Neural progenitor cell (in vitro differentiated cells): ENCODE measurements at regions not wholly inside any gene's neighbourhood (a gene's known extent, or its start where the extent isn't known, plus 50 kb on each side); places are given as distances from the start of the nearest gene placed in this dataset.

Experiments used
- DNase-seq: peaks from one replicate; pipeline ENCODE4 v3.0.0-alpha.2; 2016; ENCODE audit warnings: low spot score
- H2AFZ ChIP-seq: fragments of 200-600 bp; sonication (generic); replicated peaks from 2 replicates; pipeline ENCODE4 v1.6.1; 2016; ENCODE audit warnings: antibody characterized with exemption
- H3F3A ChIP-seq: fragments of 200-600 bp; sonication (generic); 2 replicates; pipeline ENCODE4 v1.6.1; 2016; ENCODE audit warnings: antibody characterized with exemption, low read depth
- H3K27ac ChIP-seq: fragments of 200-600 bp; sonication (generic); 2 replicates; pipeline ENCODE4 v1.5.1; 2016; ENCODE audit warnings: mild to moderate bottlenecking
- H3K27me3 ChIP-seq: fragments of 200-600 bp; sonication (generic); 2 replicates; pipeline ENCODE4 v1.6.1; 2016; ENCODE audit warnings: mild to moderate bottlenecking, moderate library complexity
- H3K36me3 ChIP-seq: fragments of 200-600 bp; sonication (generic); 2 replicates; pipeline ENCODE4 v1.5.1; 2016
- H3K4me1 ChIP-seq: fragments of 200-600 bp; sonication (generic); 2 replicates; pipeline ENCODE4 v1.6.1; 2016; ENCODE audit warnings: mixed run types
- H3K4me2 ChIP-seq: fragments of 200-600 bp; sonication (generic); 2 replicates; pipeline ENCODE4 v1.6.1; 2016
- H3K4me3 ChIP-seq: fragments of 200-600 bp; sonication (generic); 2 replicates; pipeline ENCODE4 v1.5.1; 2016
- H3K79me2 ChIP-seq: fragments of 200-600 bp; sonication (generic); 2 replicates; pipeline ENCODE4 v1.6.1; 2016; ENCODE audit warnings: low read depth
- H3K9ac ChIP-seq: fragments of 200-600 bp; sonication (generic); 2 replicates; pipeline ENCODE4 v1.6.1; 2016
- H3K9me3 ChIP-seq: fragments of 200-600 bp; sonication (generic); 2 replicates; pipeline ENCODE4 v1.5.1; 2016; ENCODE audit warnings: low read depth
- H4K20me1 ChIP-seq: fragments of 200-600 bp; sonication (generic); 2 replicates; pipeline ENCODE4 v1.6.1; 2016; ENCODE audit warnings: low read depth
- H3K27ac Mint-ChIP-seq: 3 replicates; pipeline ENCODE4 v1.8.0; 2021; ENCODE audit warnings: mixed read lengths
- H3K27me3 Mint-ChIP-seq: 2 replicates; pipeline ENCODE4 v1.8.0; 2022; ENCODE audit warnings: low read depth, mild to moderate bottlenecking, inconsistent platforms, moderate library complexity, mixed read lengths; ENCODE audit not compliant: insufficient read depth
- H3K36me3 Mint-ChIP-seq: 3 replicates; pipeline ENCODE4 v1.8.0; 2021; ENCODE audit warnings: mixed read lengths
- H3K4me1 Mint-ChIP-seq: 3 replicates; pipeline ENCODE4 v1.8.0; 2021; ENCODE audit warnings: mixed read lengths
- H3K4me3 Mint-ChIP-seq: 3 replicates; pipeline ENCODE4 v1.8.0; 2021; ENCODE audit warnings: mild to moderate bottlenecking, moderate library complexity, mixed read lengths
- H3K9me3 Mint-ChIP-seq: 3 replicates; pipeline ENCODE4 v1.8.0; 2020; ENCODE audit warnings: mixed read lengths
- EZH2 ChIP-seq: fragments of 200-600 bp; sonication (generic); IDR thresholded peaks from 2 replicates; pipeline ENCODE4 v1.6.1; 2017; ENCODE audit warnings: antibody characterized with exemption, mild to moderate bottlenecking, moderate library complexity
- EZH2phosphoT487 ChIP-seq: fragments of 200-600 bp; sonication (generic); IDR thresholded peaks from 2 replicates; pipeline ENCODE4 v1.6.1; 2017; ENCODE audit warnings: antibody characterized with exemption
- TF ChIP-seq, protein P1 (sequence below): fragments of 200-600 bp; sonication (generic); IDR thresholded peaks from 2 replicates; pipeline ENCODE4 v1.5.1; 2017; ENCODE audit warnings: antibody characterized with exemption, mild to moderate bottlenecking

DNA sequence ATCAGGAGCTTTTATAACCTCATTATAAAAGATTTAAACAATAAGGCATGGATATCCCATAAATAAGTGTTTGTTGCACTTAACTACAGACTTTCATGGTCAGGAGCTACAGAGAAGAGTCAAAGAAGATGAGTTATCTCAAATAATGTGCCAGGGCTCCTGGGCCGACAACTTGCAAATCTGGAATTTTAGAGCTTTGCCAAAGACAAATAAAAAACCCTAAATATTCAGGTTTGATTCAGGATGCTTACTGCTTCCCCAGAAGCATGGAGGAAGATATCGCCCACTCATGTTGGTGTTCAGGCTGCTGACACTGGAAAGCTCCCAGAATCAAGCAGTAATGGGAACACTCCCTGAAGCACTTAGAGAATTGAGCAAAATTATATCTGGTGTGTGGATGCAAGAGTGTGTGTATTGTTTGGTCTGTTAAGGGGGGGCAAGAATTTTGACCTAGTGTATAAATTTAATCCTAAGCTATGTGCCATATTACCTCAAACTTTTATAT, 176.9 kb upstream of the ESRRG start:
- H3K36me3 ChIP-seq: no peaks in the 10 kb centered on the region
- H3K9me3 ChIP-seq: no peaks in the 10 kb centered on the region
- no peaks in the 10 kb centered on the region for H4K20me1 ChIP-seq
- Mint-ChIP-seq H3K27ac (no peak overlapping the region), H3K27me3 (no peaks in the 10 kb centered on the region), H3K9me3 (no peaks in the 10 kb centered on the region), H3K36me3 (no peaks in the 10 kb centered on the region), H3K4me1 (peaks cover 30% of the 10 kb centered on the region), H3K4me3 (no peak overlapping the region)
- no peak overlapping the region for H2AFZ ChIP-seq
- peaks cover 10% of the 10 kb centered on the region for H3K4me1 ChIP-seq
- TF ChIP-seq EZH2 (no peak), EZH2phosphoT487 (no peak)
- TF ChIP-seq, protein P1, sequence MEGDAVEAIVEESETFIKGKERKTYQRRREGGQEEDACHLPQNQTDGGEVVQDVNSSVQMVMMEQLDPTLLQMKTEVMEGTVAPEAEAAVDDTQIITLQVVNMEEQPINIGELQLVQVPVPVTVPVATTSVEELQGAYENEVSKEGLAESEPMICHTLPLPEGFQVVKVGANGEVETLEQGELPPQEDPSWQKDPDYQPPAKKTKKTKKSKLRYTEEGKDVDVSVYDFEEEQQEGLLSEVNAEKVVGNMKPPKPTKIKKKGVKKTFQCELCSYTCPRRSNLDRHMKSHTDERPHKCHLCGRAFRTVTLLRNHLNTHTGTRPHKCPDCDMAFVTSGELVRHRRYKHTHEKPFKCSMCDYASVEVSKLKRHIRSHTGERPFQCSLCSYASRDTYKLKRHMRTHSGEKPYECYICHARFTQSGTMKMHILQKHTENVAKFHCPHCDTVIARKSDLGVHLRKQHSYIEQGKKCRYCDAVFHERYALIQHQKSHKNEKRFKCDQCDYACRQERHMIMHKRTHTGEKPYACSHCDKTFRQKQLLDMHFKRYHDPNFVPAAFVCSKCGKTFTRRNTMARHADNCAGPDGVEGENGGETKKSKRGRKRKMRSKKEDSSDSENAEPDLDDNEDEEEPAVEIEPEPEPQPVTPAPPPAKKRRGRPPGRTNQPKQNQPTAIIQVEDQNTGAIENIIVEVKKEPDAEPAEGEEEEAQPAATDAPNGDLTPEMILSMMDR: no peak
- no peak overlapping the region for H3K9ac ChIP-seq
- no peaks in the 10 kb centered on the region for H3F3A ChIP-seq
- H3K4me2 ChIP-seq: no peak overlapping the region
- no peaks in the 10 kb centered on the region for H3K27me3 ChIP-seq
- no peak for DNase-seq
- H3K4me3 ChIP-seq: no peak overlapping the region
- H3K27ac ChIP-seq: no peak overlapping the region
- no peaks in the 10 kb centered on the region for H3K79me2 ChIP-seq

DNA sequence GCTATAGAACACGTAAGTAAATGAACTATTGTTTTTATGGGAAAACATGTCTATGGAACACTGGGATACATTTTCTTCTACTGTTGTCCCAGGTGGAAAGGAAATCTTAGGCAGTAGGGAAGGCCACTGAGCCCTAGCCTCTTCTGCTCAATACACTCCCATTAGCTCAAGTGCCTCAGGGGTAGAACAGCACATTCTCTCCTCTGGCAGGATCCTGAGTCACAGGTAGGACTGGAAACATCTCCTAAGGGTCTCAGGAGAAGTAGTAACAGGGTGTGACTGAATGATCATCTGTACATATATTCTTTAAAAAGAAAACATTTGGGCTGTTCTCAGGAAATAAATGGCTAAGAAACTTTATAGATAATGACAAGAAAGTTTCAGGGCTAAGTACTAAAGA, 175.6 kb upstream of the ESRRG start:
- Histone ChIP-seq H3F3A (no peaks in the 10 kb centered on the region), H3K36me3 (no peaks in the 10 kb centered on the region), H3K4me3 (no peak overlapping the region), H3K27me3 (no peaks in the 10 kb centered on the region), H3K27ac (no peak overlapping the region), H3K4me2 (no peak overlapping the region), H4K20me1 (no peaks in the 10 kb centered on the region), H3K9me3 (no peaks in the 10 kb centered on the region), H3K9ac (no peak overlapping the region), H3K79me2 (no peaks in the 10 kb centered on the region), H3K4me1 (peaks cover 17% of the 10 kb centered on the region), H2AFZ (no peak overlapping the region)
- Mint-ChIP-seq H3K9me3 (no peaks in the 10 kb centered on the region), H3K27ac (no peak overlapping the region), H3K4me1 (peaks cover 31% of the 10 kb centered on the region), H3K27me3 (no peaks in the 10 kb centered on the region), H3K36me3 (no peaks in the 10 kb centered on the region), H3K4me3 (no peak overlapping the region)
- DNase-seq: no peak
- TF ChIP-seq, protein P1: no peak
- TF ChIP-seq EZH2 (no peak), EZH2phosphoT487 (no peak)

DNA sequence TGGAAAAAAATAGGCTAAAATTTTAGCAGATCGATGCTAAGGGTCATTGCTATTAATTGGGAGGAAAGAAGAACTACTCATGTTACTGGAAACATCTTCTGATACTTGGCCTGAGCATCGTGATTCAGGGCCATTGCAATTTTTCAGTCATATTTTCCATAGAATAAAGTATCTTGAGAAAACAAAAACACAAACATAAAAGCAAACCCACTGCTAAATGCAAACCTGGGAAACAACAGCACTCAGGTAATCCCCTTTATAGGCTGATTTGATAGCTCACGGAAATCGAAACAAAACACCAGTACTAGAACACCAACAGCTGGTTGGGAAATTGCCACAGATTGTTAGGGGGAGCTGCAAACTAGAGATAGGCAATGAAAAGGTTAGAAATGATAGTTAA, 172.9 kb upstream of the ESRRG start:
- Histone ChIP-seq H3K27me3 (no peaks in the 10 kb centered on the region), H2AFZ (no peak overlapping the region), H4K20me1 (no peaks in the 10 kb centered on the region), H3K9me3 (no peaks in the 10 kb centered on the region), H3K79me2 (no peaks in the 10 kb centered on the region), H3K27ac (no peak overlapping the region), H3K36me3 (no peaks in the 10 kb centered on the region), H3K9ac (no peak overlapping the region), H3K4me2 (no peak overlapping the region), H3K4me1 (peaks cover 17% of the 10 kb centered on the region), H3K4me3 (no peak overlapping the region), H3F3A (no peaks in the 10 kb centered on the region)
- Mint-ChIP-seq H3K36me3 (no peaks in the 10 kb centered on the region), H3K4me3 (no peak overlapping the region), H3K4me1 (peaks cover 27% of the 10 kb centered on the region), H3K27me3 (no peaks in the 10 kb centered on the region), H3K27ac (no peak overlapping the region), H3K9me3 (no peaks in the 10 kb centered on the region)
- no peak for TF ChIP-seq EZH2phosphoT487
- TF ChIP-seq, protein P1: no peak
- TF ChIP-seq EZH2: no peak
- DNase-seq: no peak
